Activated B cell treated with CpG ODN at 0.5 μM for 24 hours (primary cell): ENCODE measurements at regions not wholly inside any gene's neighbourhood (a gene's known extent, or its start where the extent isn't known, plus 50 kb on each side); places are given as distances from the start of the nearest gene placed in this dataset.
"Not testable (repeated sequence)": the region's sequence is repeated elsewhere in the genome, so short reads cannot be mapped to it uniquely, and the experiment has no call there.

Experiments used
- ATAC-seq: fragments of 200-7000 bp; cut with Tn5 transposase; one replicate; pipeline ENCODE4 v1.10.0; 2021; ENCODE audit warnings: low read depth, mild to moderate bottlenecking, moderate library complexity
- CTCF ChIA-PET: fragments of 350-600 bp; sonication (Branson Sonifier 250); formaldehyde crosslinking; loops from one replicate; lab custom pipeline; 2021; ENCODE audit warnings: antibody characterized with exemption; lab: Charles Lee
- POLR2A ChIA-PET: fragments of 350-600 bp; sonication (Branson Sonifier 250); formaldehyde crosslinking; loops from one replicate; lab custom pipeline; 2021; ENCODE audit warnings: antibody characterized with exemption; lab: Charles Lee
- DNase-seq: peaks from one replicate; pipeline ENCODE4 v3.0.0; 2022
- H3K27ac Mint-ChIP-seq: one replicate; pipeline ENCODE4 v1.8.0; 2020; ENCODE audit warnings: mixed read lengths
- H3K27me3 Mint-ChIP-seq: one replicate; pipeline ENCODE4 v1.8.0; 2021; ENCODE audit warnings: mixed read lengths
- H3K36me3 Mint-ChIP-seq: one replicate; pipeline ENCODE4 v1.8.0; 2021; ENCODE audit warnings: low read depth, mixed read lengths
- H3K4me1 Mint-ChIP-seq: one replicate; pipeline ENCODE4 v1.8.0; 2021; ENCODE audit warnings: mixed read lengths
- H3K4me3 Mint-ChIP-seq: one replicate; pipeline ENCODE4 v1.8.0; 2020; ENCODE audit warnings: mild to moderate bottlenecking, mixed read lengths
- H3K9me3 Mint-ChIP-seq: one replicate; pipeline ENCODE4 v1.8.0; 2020; ENCODE audit warnings: mixed read lengths
- CTCF ChIP-seq: fragments of 200-600 bp; IDR thresholded peaks from one replicate; pipeline ENCODE4 v1.8.0; 2022; ENCODE audit warnings: antibody characterized with exemption, mild to moderate bottlenecking
- intact Hi-C: fragments of 100-400 bp; cut with micrococcal nuclease; formaldehyde crosslinking; loops from one replicate; pipeline ENCODE4 v1.15.1; 2024

GRCh38 chr15:87549296-87549695 is 707.2 kb downstream of the NTRK3 start:
- H3K4me3 Mint-ChIP-seq = no peak overlapping the region
- no peaks in the 10 kb centered on the region for H3K4me1 Mint-ChIP-seq
- no peak for TF ChIP-seq CTCF
- H3K27ac Mint-ChIP-seq = no peak overlapping the region
- no peaks in the 10 kb centered on the region for H3K36me3 Mint-ChIP-seq
- ATAC-seq = no peak
- no peaks in the 10 kb centered on the region for H3K27me3 Mint-ChIP-seq
- no peak for DNase-seq
- H3K9me3 Mint-ChIP-seq = peaks cover 9% of the 10 kb centered on the region
- intact Hi-C loops = no loop called here
- POLR2A ChIA-PET = no interaction called here
- CTCF ChIA-PET = no interaction called here

GRCh38 chr15:87548590-87548989 is 707.9 kb downstream of the NTRK3 start:
- H3K27me3 Mint-ChIP-seq, H3K36me3 Mint-ChIP-seq, ATAC-seq, POLR2A ChIA-PET, H3K27ac Mint-ChIP-seq, H3K4me3 Mint-ChIP-seq, H3K4me1 Mint-ChIP-seq, H3K9me3 Mint-ChIP-seq, DNase-seq, intact Hi-C loops, CTCF ChIA-PET: not testable (repeated sequence)

- intact Hi-C loops = no loop called here
- no peak for DNase-seq
- no peaks in the 10 kb centered on the region for H3K4me1 Mint-ChIP-seq
- ChIA-PET CTCF (no interaction called here), POLR2A (no interaction called here)
- no peaks in the 10 kb centered on the region for H3K36me3 Mint-ChIP-seq
- no peak overlapping the region for H3K4me3 Mint-ChIP-seq
- ATAC-seq = no peak
- TF ChIP-seq CTCF = no peak
- peaks cover 2% of the 10 kb centered on the region for H3K9me3 Mint-ChIP-seq
- no peaks in the 10 kb centered on the region for H3K27me3 Mint-ChIP-seq
- H3K27ac Mint-ChIP-seq = no peak overlapping the region
Measured at GRCh38 chr15:87547470-87548181, 708.9 kb downstream of the NTRK3 start.

- no peak for DNase-seq
- Mint-ChIP-seq H3K9me3 (peaks cover 16% of the 10 kb centered on the region), H3K4me1 (no peaks in the 10 kb centered on the region), H3K36me3 (no peaks in the 10 kb centered on the region), H3K27me3 (no peaks in the 10 kb centered on the region), H3K27ac (no peak overlapping the region), H3K4me3 (no peak overlapping the region)
- intact Hi-C loops = no loop called here
- TF ChIP-seq CTCF = no peak
- CTCF ChIA-PET = no interaction called here
- POLR2A ChIA-PET = no interaction called here
- ATAC-seq = no peak
Measured at GRCh38 chr15:87538327-87538834, 718.2 kb downstream of the NTRK3 start.

- H3K27ac Mint-ChIP-seq = no peak overlapping the region
- H3K9me3 Mint-ChIP-seq = peaks cover 19% of the 10 kb centered on the region
- CTCF ChIA-PET = no interaction called here
- POLR2A ChIA-PET = no interaction called here
- TF ChIP-seq CTCF = no peak
- intact Hi-C loops = no loop called here
- no peaks in the 10 kb centered on the region for H3K27me3 Mint-ChIP-seq
- no peak for ATAC-seq
- H3K36me3 Mint-ChIP-seq = no peaks in the 10 kb centered on the region
- no peak for DNase-seq
- H3K4me1 Mint-ChIP-seq = no peaks in the 10 kb centered on the region
- H3K4me3 Mint-ChIP-seq = no peak overlapping the region
Measured at GRCh38 chr15:87537295-87537694, 719.2 kb downstream of the NTRK3 start.

- H3K4me3 Mint-ChIP-seq, H3K27ac Mint-ChIP-seq, POLR2A ChIA-PET, H3K4me1 Mint-ChIP-seq, ATAC-seq, intact Hi-C loops, DNase-seq, CTCF ChIA-PET, H3K36me3 Mint-ChIP-seq, H3K27me3 Mint-ChIP-seq: not testable (repeated sequence)
- peaks cover 14% of the 10 kb centered on the region for H3K9me3 Mint-ChIP-seq
Measured at GRCh38 chr15:87533637-87534036, 722.9 kb downstream of the NTRK3 start.
